ENCODE measurements at regions not wholly inside any gene's neighbourhood (a gene's known extent, or its start where the extent isn't known, plus 50 kb on each side); places are given as distances from the start of the nearest gene placed in this dataset.

DNA sequence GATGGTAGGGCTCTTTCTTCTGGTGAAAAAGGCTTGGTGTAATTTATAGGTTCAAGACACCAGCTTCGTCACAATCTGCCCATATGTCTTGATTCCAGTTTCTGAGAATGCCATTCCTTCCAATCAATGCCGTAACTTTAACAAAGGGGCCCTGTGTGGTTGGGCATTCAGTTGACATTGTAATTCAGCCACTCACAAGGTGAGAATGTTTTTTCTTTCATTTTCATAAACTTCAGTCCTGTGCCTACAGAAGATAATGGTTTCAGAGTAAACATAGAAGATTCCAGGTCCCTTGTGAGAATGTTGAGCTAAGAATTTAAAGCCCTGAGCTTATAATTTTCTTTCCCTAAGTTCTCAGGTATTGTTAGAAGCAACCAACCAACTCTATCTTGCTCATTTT, 67.3 kb upstream of the AASS start (continued):
- TF ChIP-seq ZNF263 (CRISPR knock-in tag; IDR thresholded peaks at IDR 0.05) (no peak), PTBP1 (IDR thresholded peaks at IDR 0.05; ENCODE audit: low read depth, low read length, poor library complexity, severe bottlenecking) (no peak), ARID2 (CRISPR knock-in tag; IDR thresholded peaks at IDR 0.05; ENCODE audit: borderline replicate concordance) (no peak), ZBTB8A (CRISPR knock-in tag; IDR thresholded peaks at IDR 0.05; ENCODE audit: borderline replicate concordance, low read depth) (no peak), KDM1A (CRISPR knock-in tag; IDR thresholded peaks at IDR 0.05) (no peak), ATF7 (IDR thresholded peaks at IDR 0.05) (no peak), ATF7 (CRISPR knock-in tag; IDR thresholded peaks at IDR 0.05) (no peak), MBNL3 (CRISPR knock-in tag; conservative IDR thresholded peaks at IDR 0.05) (no peak)

DNA sequence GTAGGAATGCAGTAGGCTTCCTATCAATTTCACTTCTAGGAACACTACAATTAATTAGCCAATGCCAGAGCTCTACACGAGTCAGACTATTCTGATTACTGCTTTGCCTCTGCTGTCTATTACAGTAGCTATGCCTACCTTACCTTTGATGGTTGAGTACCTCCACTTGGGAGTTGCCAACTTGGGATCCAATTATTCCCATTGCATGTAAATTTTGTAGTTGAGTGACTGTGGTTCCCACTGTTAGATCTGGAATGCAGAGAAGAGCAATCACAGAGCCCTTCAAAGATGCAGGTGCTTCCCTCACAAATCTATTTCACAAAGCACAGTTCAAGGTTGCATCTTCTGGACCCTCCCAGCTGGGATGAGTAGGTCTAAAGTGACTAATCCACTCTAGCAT, 62.9 kb upstream of the AASS start:
- in situ Hi-C loops (cut with HindIII; ENCODE audit: extremely low pct_ligation_motif_present, low pct_unique_long_range_greater_than_20kb) = no loop called here
- BruUV-seq (replicated peaks) = no TSS peak
- TF ChIP-seq FOXA1 (IDR thresholded peaks at IDR 0.05) = no peak
- no peak for TF ChIP-seq FOXA1 (CRISPR knock-in tag; IDR thresholded peaks at IDR 0.05)
- no peak for TF ChIP-seq MIER2 (CRISPR knock-in tag; IDR thresholded peaks at IDR 0.05)
- no peak for TF ChIP-seq ASH2L (IDR thresholded peaks at IDR 0.05; ENCODE audit: insufficient read length, low read depth, low read length)
- TF ChIP-seq SP5 (CRISPR knock-in tag; IDR thresholded peaks at IDR 0.05; ENCODE audit: borderline replicate concordance, low read depth) = no peak
- no peak for TF ChIP-seq ZNF124 (CRISPR knock-in tag; IDR thresholded peaks at IDR 0.05)
- no peak for TF ChIP-seq MIER3 (CRISPR knock-in tag; IDR thresholded peaks at IDR 0.05; ENCODE audit: borderline replicate concordance)
- TF ChIP-seq, protein P1, sequence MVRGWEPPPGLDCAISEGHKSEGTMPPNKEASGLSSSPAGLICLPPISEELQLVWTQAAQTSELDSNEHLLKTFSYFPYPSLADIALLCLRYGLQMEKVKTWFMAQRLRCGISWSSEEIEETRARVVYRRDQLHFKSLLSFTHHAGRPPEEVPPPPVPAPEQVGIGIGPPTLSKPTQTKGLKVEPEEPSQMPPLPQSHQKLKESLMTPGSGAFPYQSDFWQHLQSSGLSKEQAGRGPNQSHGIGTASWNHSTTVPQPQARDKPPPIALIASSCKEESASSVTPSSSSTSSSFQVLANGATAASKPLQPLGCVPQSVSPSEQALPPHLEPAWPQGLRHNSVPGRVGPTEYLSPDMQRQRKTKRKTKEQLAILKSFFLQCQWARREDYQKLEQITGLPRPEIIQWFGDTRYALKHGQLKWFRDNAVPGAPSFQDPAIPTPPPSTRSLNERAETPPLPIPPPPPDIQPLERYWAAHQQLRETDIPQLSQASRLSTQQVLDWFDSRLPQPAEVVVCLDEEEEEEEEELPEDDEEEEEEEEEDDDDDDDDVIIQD (CRISPR knock-in tag; IDR thresholded peaks at IDR 0.05; ENCODE audit: low read depth) = no peak
- no peak for TF ChIP-seq FOXA3 (CRISPR knock-in tag; IDR thresholded peaks at IDR 0.05)
- TF ChIP-seq, protein P2, sequence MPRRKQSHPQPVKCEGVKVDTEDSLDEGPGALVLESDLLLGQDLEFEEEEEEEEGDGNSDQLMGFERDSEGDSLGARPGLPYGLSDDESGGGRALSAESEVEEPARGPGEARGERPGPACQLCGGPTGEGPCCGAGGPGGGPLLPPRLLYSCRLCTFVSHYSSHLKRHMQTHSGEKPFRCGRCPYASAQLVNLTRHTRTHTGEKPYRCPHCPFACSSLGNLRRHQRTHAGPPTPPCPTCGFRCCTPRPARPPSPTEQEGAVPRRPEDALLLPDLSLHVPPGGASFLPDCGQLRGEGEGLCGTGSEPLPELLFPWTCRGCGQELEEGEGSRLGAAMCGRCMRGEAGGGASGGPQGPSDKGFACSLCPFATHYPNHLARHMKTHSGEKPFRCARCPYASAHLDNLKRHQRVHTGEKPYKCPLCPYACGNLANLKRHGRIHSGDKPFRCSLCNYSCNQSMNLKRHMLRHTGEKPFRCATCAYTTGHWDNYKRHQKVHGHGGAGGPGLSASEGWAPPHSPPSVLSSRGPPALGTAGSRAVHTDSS (CRISPR knock-in tag; conservative IDR thresholded peaks at IDR 0.05) = no peak
- TF ChIP-seq CBX1 (IDR thresholded peaks at IDR 0.05; ENCODE audit: low read depth) = no peak
- no peak for TF ChIP-seq ZFP82 (CRISPR knock-in tag; IDR thresholded peaks at IDR 0.05; ENCODE audit: borderline replicate concordance)
- TF ChIP-seq ZNF598 (CRISPR knock-in tag; IDR thresholded peaks at IDR 0.05; ENCODE audit: borderline replicate concordance) = no peak
- no peak for TF ChIP-seq RAD51 (IDR thresholded peaks at IDR 0.05; ENCODE audit: borderline replicate concordance)
- TF ChIP-seq FOXM1 (CRISPR knock-in tag; IDR thresholded peaks at IDR 0.05) = no peak
- TF ChIP-seq PHF5A (CRISPR knock-in tag; IDR thresholded peaks at IDR 0.05; ENCODE audit: low read depth, unreplicated experiment) = no peak
- TF ChIP-seq CBFB (CRISPR knock-in tag; IDR thresholded peaks at IDR 0.05) = no peak
- TF ChIP-seq, protein P3, sequence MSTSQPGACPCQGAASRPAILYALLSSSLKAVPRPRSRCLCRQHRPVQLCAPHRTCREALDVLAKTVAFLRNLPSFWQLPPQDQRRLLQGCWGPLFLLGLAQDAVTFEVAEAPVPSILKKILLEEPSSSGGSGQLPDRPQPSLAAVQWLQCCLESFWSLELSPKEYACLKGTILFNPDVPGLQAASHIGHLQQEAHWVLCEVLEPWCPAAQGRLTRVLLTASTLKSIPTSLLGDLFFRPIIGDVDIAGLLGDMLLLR (CRISPR knock-in tag; IDR thresholded peaks at IDR 0.05) = no peak
- no peak for TF ChIP-seq GZF1 (CRISPR knock-in tag; IDR thresholded peaks at IDR 0.05)

More for the DNA sequence above, 62.9 kb upstream of the AASS start:
- WGBS (ENCODE audit: low lambda C conversion rate) = 0% methylated on average over 1 of the region's 1 CpG
- Histone ChIP-seq H3K9ac (ENCODE audit: insufficient read depth, low read depth, low read length) (no peak overlapping the region), H2AFZ (ENCODE audit: low read length) (no peak overlapping the region), H3K79me2 (ENCODE audit: insufficient read depth, low read length) (no peaks in the 10 kb centered on the region), H3K36me3 (replicated peaks in 1 of 2; ENCODE audit: control insufficient read depth in 1 of 2, insufficient read depth in 2 of 2, low read length in 2 of 2) (no peaks in the 10 kb centered on the region), H3K27ac (ENCODE audit: extremely low read length, insufficient read depth, low read length) (no peak overlapping the region), H3K4me2 (ENCODE audit: low read depth, low read length) (no peak overlapping the region), H3K4me3 (replicated peaks in 1 of 3; ENCODE audit: insufficient read depth in 1 of 3, low read depth in 2 of 3, low read length in 3 of 3) (no peak overlapping the region), H3K9me3 (ENCODE audit: low read length) (no peaks in the 10 kb centered on the region), H3K4me1 (ENCODE audit: insufficient read depth, low read length) (no peaks in the 10 kb centered on the region), H3K27me3 (ENCODE audit: control insufficient read depth in 1 of 2, insufficient read depth in 2 of 2, low read length in 2 of 2) (no peaks in the 10 kb centered on the region), H4K20me1 (ENCODE audit: insufficient read depth, low read length) (no peaks in the 10 kb centered on the region)
- intact Hi-C loops (cut with micrococcal nuclease; ENCODE audit: unreplicated experiment) = no loop called here
- FAIRE-seq = no peak
- POLR2A ChIA-PET = no interaction called here
- no peak for DNase-seq (ENCODE audit: low spot score)
- ATAC-seq = no peak
- CTCF ChIA-PET (ENCODE audit: low intra/inter-chr PET ratio, low total read pairs) = no interaction called here
